Ascending aorta (tissue), 2 donors: ENCODE measurements at regions not wholly inside any gene's neighbourhood (a gene's known extent, or its start where the extent isn't known, plus 50 kb on each side); places are given as distances from the start of the nearest gene placed in this dataset.

Experiments
- DNase-seq, 2 donors: peaks; one replicate each; pipeline ENCODE4 v3.0.0-alpha.2; 2019; ENCODE audit warnings: low spot score in 2 of 2
- H3K27ac ChIP-seq, 2 donors: fragments of 200-600 bp; sonication (generic); one replicate each; pipeline ENCODE4 v1.5.1; 2016 to 2017; ENCODE audit warnings: mild to moderate bottlenecking in 1 of 2
- H3K27me3 ChIP-seq: fragments of 200-600 bp; sonication (generic); one replicate; pipeline ENCODE4 v1.5.1; 2017
- H3K36me3 ChIP-seq, 2 donors: fragments of 200-600 bp; sonication (generic); one replicate each; pipeline ENCODE4 v1.5.1; 2016
- H3K4me1 ChIP-seq, 2 donors: fragments of 200-600 bp; sonication (generic); one replicate each; pipeline ENCODE4 v1.5.1; 2016 to 2017; ENCODE audit warnings: mild to moderate bottlenecking in 1 of 2
- H3K4me3 ChIP-seq, 2 donors: fragments of 200-600 bp; sonication (generic); one replicate each; pipeline ENCODE4 v1.5.1; 2016 to 2017; ENCODE audit warnings: mild to moderate bottlenecking in 1 of 2
- H3K9me3 ChIP-seq, 2 donors: fragments of 200-600 bp; sonication (generic); one replicate each; pipeline ENCODE4 v1.5.1; 2016
- intact Hi-C: fragments of 100-400 bp; cut with DNase I; formaldehyde crosslinking; loops from one replicate; pipeline ENCODE4 v1.15.1; 2023
- TF ChIP-seq, protein P1 (sequence below), 3 experiments: fragments of 200-600 bp in 2 of 3; fragments of 450-650 bp in 1 of 3; sonication (generic) in 2 of 3; IDR thresholded peaks; one replicate each; pipeline ENCODE4 v1.5.1; 2016 to 2019; ENCODE audit warnings: antibody characterized with exemption in 3 of 3, mild to moderate bottlenecking in 1 of 3, moderate library complexity in 1 of 3

GRCh38 chr4:123978637-123979036 lies 582.0 kb downstream of the SPRY1 start:
- no peak for DNase-seq
- TF ChIP-seq, protein P1, sequence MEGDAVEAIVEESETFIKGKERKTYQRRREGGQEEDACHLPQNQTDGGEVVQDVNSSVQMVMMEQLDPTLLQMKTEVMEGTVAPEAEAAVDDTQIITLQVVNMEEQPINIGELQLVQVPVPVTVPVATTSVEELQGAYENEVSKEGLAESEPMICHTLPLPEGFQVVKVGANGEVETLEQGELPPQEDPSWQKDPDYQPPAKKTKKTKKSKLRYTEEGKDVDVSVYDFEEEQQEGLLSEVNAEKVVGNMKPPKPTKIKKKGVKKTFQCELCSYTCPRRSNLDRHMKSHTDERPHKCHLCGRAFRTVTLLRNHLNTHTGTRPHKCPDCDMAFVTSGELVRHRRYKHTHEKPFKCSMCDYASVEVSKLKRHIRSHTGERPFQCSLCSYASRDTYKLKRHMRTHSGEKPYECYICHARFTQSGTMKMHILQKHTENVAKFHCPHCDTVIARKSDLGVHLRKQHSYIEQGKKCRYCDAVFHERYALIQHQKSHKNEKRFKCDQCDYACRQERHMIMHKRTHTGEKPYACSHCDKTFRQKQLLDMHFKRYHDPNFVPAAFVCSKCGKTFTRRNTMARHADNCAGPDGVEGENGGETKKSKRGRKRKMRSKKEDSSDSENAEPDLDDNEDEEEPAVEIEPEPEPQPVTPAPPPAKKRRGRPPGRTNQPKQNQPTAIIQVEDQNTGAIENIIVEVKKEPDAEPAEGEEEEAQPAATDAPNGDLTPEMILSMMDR (IDR thresholded peaks at IDR 0.05) = no peak
- Histone ChIP-seq H3K27me3 (no peaks in the 10 kb centered on the region), H3K4me3 (no peak overlapping the region), H3K9me3 (peaks cover 7% of the 10 kb centered on the region in 2 donors), H3K36me3 (no peaks in the 10 kb centered on the region), H3K27ac (no peak overlapping the region), H3K4me1 (no peaks in the 10 kb centered on the region)
- intact Hi-C loops = no loop called here

- Histone ChIP-seq H3K9me3 (peaks cover 7% of the 10 kb centered on the region in 2 donors), H3K4me3 (no peak overlapping the region), H3K27ac (no peak overlapping the region), H3K4me1 (peaks cover 0 to 3% of the 10 kb centered on the region in 2 donors), H3K27me3 (no peaks in the 10 kb centered on the region), H3K36me3 (no peaks in the 10 kb centered on the region)
- no peak for DNase-seq
- TF ChIP-seq, protein P1 (IDR thresholded peaks at IDR 0.05) = no peak
- intact Hi-C loops = no loop called here
Observed at GRCh38 chr4:123980736-123981300, 584.2 kb downstream of the SPRY1 start.

DNA sequence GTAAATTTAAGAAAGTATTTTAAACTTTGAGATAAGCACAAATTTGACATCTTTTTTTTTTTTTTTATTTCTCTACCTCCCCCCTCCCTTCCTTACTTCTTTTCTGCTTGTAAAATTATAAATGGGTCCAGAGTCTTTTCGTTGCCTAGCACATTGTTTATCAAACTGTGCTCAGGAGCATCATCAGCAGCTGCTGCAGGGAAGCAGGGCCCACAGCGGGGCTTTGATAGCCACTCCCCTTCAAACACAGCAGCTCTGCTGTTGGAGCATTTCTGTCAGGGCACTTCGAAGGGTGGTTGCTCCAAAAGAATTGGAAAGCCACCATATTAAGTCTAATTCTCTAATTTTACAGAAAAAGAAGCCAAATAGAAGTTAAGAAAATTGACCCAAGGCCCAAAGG lies 588.3 kb downstream of the SPRY1 start:
- no peaks in the 10 kb centered on the region for H3K36me3 ChIP-seq
- H3K4me3 ChIP-seq = no peak overlapping the region
- no peaks in the 10 kb centered on the region for H3K27me3 ChIP-seq
- intact Hi-C loops = no loop called here
- H3K27ac ChIP-seq = no peak overlapping the region
- peaks cover 0 to 7% of the 10 kb centered on the region in 2 donors for H3K4me1 ChIP-seq
- DNase-seq = no peak
- TF ChIP-seq, protein P1 (IDR thresholded peaks at IDR 0.05) = no peak
- H3K9me3 ChIP-seq = peaks cover 7% of the 10 kb centered on the region in 2 donors

GRCh38 chr4:123986268-123986798 lies 589.7 kb downstream of the SPRY1 start:
- DNase-seq = no peak
- Histone ChIP-seq H3K9me3 (peaks cover 7 to 8% of the 10 kb centered on the region in 2 donors), H3K36me3 (no peaks in the 10 kb centered on the region), H3K4me1 (peaks cover 0 to 7% of the 10 kb centered on the region in 2 donors), H3K27me3 (no peaks in the 10 kb centered on the region), H3K27ac (peak overlapping the region; percentile 36 to 37), H3K4me3 (no peak overlapping the region)
- intact Hi-C loops = no loop called here
- TF ChIP-seq, protein P1 (IDR thresholded peaks at IDR 0.05) = no peak

DNA sequence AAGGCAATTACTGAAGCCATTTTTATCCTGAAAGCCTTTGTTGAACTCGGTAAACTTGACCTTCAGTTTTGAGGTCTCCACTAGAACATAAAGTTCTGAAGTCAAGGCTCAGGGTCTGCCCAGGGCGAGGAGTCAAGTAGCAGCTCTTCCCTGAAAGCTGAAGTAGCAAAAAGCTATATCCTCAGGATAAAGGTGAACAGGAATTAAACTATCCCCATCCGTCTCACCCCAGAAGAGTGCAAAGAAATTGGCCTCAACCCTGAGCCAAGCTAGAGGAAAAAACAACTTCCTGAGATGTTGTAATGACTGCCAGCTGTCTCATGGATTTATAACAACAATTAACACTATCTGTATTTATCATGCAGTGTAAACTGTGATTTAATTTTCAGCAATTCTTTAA lies 590.8 kb downstream of the SPRY1 start:
- Histone ChIP-seq H3K4me3 (no peak overlapping the region), H3K27ac (peak overlapping the region in 1 of 2 donors; percentile 6), H3K27me3 (no peaks in the 10 kb centered on the region), H3K4me1 (peaks cover 0 to 7% of the 10 kb centered on the region in 2 donors), H3K36me3 (no peaks in the 10 kb centered on the region), H3K9me3 (peaks cover 6 to 19% of the 10 kb centered on the region in 2 donors)
- TF ChIP-seq, protein P1 (IDR thresholded peaks at IDR 0.05) = no peak
- intact Hi-C loops = no loop called here
- no peak for DNase-seq
